Activated CD4-positive, alpha-beta T cell treated with anti-CD3 and anti-CD28 coated beads, Interleukin-2, amount 50 U/mL, for 24 hours (primary cell): ENCODE measurements at regions not wholly inside any gene's neighbourhood (a gene's known extent, or its start where the extent isn't known, plus 50 kb on each side); places are given as distances from the start of the nearest gene placed in this dataset.
"Not testable (repeated sequence)": the region's sequence is repeated elsewhere in the genome, so short reads cannot be mapped to it uniquely, and the experiment has no call there.

Source experiments
- DNase-seq, 2 donors: peaks; one replicate each; pipeline ENCODE4 v3.0.0-alpha.2; 2020; ENCODE audit warnings: low read depth in 1 of 2, low spot score in 1 of 2

DNA sequence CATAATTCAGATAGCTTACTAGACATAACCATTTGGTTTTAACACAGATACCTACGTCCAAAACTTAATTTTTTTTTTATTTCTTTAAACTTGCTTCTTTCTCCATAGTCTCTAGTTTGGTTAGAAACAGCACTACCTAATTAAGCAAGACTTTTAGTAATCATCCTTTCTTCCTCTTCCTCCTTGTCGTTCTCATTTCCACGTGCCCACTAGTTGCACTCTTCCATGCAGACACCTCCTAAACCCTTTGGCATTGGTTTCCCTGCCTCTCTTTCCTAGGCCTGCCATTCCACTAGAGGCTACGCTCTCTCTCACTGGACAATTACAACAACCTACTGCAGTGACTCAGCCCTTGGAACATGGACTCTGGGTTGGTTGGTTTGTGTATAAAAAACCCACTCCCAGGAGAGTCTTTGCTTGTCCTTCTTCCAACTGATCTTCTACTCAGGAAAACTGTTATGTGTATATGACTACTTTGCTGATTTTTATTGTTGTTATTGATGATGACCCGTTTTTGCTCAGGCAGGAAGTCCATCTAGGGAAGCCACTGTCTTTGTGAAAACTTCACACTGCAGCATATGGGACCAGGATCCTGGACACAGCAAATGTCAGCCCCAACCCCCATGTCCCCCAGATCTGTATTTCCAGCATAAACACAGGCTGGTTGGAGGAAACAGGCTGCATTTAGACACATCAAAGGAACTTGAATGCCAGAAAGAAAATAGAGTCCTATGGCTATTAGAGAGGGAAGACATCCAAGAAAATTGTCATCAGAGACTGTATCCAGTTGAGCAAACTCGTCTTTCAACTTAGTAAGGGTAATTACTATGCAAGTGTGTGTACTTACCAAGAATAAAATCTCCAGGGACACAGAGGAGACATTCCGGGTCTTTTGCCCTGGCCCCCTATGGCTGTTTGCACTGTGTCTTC, 503.2 kb downstream of the GADD45G start:
- DNase-seq, result no peak

DNA sequence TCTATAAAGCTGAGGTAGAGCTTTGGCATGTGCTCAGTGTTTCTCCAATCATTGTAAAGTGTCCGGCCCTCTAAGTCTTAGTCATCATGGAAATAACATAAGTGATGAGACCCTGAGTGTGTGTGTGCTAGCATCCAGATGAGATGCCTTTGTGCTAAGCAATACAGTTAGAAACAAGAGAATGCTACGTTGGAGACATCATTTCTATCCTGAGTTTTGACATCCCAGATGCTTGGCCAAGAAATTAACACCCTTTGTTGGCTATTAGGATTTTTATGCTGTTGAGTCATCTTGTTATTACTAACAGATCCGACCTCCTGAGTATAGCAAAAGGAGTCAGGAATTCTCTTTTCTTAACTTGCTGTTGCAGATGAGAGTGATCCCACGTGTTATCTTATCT, 508.0 kb downstream of the GADD45G start:
- no peak for DNase-seq

DNA sequence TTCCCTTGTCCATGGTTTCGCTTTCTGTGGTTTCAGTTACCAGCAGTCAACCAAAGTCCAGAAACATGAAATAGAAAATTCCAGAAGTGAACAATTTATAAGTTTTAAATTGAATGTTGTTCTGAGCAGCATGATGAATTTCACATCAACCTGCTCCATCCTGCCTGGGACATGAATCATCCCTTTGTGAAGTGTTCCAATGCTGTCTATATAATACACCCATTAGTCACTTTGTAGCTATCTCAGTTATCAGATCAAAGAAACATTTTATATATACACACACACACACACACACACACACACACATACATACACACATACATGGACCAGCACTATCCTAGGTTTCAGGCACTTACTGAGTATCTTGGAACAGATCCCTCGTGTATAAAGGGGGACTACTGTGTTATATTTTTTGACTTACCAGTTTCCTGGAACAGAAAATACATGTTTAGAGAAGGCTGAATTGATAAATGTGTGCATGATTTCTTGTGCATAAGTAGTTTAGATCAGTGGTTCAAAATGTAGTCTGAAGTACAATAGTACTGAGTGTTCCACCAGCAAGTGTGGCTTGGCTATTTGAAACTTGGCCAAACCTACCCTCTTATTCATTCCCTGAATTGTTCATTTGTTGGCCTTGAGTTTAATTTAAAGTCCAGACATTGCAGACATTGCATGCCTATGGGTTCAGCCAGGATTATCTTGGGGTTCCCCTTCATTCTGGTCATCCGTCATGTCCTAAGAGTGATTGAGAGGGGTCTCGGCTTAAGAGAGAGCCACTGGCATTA, 510.0 kb downstream of the GADD45G start:
- DNase-seq, result no peak

DNA sequence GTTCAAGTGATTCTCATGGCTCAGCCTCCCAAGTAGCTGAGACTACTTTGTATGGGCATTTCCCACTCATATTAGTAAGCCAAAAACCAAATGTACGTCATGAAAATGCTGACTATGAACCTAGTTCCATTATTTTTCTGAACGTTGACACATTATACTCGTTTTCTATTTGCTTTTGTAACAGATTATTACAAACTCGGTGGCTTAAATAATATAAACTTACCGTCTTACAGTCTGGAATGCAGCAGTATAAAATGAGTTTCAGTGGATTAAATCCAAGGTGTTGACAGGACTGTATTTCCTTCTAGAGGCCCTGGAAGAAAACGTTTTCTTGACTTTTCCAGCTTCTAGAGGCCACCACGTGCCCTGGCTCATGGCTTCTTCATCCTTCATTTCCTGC, 517.0 kb downstream of the GADD45G start:
- no peak for DNase-seq

DNA sequence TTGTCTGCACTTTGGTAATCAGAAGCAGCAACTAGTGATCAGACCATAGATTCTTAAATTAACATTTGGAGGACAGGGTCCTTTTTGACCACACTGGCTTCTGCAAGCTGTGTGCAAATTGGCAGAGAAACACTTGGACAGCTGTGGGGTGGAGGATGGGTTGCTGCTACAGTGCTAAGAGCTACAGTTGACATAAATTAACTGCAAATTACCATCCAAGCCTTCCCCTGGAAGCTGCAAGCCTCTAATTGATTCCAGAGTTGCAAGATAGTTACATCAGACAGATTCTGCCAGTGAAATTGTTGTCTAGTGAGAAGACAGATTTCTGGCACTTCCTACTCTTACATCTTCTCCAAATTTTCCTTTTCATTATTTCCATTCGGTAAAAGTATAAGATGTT, 517.7 kb downstream of the DIRAS2 start:
- DNase-seq, result no peak

DNA sequence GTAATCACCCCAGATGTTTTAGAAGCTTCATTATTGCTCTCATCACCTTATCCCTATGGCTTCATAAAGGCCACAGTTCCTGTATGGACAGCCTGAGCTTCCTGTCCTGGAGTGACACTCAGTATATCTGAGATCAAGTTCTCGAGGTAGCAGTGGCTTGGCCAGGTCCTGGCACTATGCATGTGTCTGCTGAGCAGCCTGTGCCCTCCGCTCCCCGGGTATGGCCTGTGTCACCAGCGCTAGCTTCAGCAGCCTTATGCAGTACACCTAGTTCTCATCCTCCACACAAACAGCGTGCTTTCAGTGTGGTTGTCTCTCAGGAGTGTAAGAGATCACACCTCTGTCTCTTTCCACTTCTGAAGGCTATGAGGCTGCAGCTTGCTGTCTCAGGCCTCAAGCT, 514.7 kb downstream of the DIRAS2 start:
- no peak for DNase-seq

DNA sequence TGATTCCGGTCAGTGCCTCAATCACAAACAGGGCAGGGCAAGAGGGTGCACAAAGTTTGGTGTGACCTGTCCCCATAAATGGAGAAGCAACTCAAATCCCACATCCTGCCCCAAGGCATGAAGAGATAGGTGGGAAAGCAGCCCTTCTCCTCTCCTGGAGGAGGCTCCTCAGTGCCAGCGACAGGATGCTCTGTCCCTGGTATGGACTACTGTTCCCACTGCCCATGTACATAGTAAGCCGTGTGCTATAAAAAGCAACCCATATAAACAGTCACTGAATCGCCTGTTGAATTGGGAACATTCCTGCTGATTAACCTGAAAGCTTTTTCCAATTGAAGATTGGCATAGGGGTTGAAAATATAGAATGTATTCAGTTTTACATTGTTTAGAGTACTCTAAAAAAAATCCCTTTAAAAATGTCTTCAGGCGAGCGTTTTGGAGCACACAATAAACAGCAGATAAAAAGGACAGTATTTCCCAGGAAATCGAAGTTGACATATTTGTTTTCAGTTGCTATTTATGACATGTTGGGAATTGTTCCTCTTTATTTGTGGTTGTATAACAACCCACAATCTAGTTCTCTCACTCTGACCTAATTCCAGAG, 513.9 kb downstream of the DIRAS2 start:
- no peak for DNase-seq

DNA sequence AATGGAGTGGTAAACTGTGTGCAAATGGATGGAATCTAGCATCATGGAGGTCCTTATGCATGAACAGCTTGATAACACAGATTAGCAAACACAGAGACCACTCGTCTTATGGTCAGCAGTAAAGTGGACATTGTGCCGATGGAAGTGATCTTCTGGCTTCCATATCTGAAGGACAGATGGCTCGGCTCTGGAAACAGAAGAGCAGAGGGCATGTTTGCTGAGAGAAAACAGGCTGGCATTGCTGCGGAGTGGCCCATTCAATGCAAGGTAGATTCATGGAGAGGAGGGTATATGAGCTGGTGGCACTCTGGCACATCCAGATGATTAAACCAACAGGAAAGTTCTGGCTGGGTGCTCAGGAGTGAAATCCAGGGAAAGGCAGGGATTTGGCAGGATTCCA, 513.2 kb downstream of the DIRAS2 start:
- DNase-seq, result no peak

DNA sequence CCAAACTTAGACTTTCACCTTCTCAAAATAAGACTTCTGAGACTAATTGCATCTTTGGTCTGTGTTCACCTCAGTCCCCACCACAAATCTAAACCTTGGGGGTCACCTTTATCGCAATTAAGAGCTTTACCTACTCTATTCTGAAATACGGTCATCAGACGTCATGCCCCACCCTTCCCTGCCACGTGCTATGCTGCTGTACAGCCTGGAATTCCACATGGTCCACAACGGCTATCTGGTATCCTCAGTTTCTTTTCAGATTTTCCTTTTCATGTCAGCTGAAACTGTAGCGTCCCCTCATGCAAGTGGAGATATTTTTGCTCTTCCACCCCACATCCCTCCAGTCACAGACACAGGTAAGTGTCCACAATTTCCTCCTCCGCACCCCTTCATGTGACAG, 511.1 kb downstream of the DIRAS2 start:
- no peak for DNase-seq

DNA sequence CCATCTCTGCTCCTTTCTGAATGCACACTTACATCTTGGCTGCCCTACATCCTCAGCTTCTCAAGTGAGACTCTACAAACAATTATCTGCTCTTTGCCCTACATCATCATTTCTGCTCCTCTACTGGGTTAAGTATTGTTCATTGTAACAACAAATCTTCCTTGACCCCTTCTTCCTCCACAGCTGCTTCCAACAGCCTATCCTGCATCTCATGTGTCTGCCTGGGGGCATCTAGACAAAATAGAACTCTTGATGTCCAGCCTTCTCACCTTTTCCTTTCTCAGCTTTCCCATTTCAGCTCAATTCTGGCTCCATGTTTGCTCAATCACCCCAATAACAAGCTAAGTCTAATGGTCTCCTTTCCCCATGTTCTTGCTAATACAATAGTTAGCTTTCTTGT, 509.8 kb downstream of the DIRAS2 start:
- no peak for DNase-seq

DNA sequence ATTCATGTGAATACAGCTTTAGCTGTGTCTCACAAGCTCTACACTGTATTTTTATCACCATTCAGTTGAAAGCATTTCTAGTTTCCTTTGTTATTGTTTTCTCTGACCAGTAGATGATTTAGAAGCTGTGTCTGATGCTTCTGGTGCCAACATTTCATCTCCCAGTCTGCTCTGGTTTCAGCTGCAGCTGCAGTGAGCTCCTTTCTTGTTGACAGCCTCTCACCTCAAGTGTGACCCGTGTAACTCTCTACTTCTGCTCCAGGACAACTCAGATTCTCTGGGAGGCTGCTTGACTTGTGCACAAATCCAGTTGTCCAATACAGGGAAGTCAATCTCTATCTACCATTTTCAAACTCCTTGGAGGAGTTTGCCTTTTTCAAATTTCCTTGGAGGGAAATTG, 504.8 kb downstream of the DIRAS2 start:
- DNase-seq, result no peak

DNA sequence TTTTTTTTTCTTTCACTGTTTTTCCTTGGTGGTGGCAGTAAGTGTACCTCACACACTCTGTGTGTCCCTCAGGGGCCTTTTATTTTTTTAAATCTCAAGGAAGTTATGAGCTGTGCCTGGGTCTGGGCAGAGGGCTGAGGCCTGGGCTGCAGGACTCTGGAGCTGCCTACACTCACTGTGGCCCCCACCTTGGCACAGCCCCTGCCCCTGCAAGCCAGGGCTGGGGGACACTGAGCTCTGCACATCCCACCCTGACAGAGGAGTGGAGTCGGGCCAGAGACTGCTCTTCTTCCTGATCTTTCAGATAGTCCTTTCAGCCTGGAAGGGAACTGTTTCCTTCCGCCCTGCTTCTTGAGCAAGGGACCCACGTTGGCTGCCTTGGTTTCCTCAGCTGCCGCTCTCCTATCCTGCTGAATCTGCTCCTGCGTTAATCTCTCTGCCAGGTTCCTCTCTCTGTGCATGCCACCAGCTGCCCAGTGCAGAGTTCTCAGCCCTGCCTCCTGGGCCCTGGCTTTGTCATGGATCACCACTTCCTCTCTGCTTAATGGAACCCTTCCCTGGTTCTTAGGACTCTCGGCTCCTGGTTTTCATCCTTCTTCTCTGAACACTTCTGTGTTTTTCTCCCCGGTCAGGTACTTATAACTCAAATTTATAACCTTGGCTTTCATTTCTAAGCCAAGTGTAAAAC, 502.3 kb downstream of the DIRAS2 start:
- no peak for DNase-seq

DNA sequence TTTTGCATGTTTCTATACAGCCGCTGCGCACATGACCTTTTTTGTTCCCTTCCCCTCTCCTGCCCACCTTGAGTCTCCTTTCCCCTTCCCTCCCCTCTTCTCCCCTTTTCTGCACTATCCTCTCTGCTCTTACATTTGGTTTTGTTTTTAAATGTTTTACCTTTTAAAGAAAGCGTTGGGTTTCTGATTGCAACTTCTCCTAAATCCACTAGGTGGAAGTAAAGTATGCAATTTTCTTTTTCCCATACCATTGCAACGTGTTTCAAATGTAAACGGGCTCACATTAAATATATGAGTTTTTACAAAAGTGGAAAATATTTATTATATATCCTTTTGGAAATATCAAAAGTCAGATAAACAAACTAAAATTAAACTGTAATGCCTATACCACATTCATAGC, 500.9 kb downstream of the DIRAS2 start:
- no peak for DNase-seq

DNA sequence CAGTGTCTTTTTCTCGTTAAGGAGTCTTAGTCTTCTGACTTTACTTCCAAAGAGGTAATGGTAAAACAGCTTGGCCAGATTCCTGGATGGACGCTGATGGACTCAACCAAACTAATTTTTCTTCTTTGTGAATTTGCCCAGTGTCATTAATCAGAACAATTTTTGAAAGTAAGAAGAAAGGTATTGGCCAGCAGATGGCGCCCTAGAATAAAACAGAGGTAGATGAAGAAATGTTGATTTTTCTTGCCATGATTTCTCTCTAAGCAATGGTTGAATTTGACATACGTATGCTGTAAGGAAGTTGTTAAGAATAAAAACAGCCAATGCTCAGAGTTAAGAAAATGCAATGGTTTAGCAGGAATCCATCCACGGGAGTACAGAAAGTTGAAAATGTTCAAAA, 500.0 kb downstream of the DIRAS2 start:
- peak; percentile 8 to 53 for DNase-seq

DNA sequence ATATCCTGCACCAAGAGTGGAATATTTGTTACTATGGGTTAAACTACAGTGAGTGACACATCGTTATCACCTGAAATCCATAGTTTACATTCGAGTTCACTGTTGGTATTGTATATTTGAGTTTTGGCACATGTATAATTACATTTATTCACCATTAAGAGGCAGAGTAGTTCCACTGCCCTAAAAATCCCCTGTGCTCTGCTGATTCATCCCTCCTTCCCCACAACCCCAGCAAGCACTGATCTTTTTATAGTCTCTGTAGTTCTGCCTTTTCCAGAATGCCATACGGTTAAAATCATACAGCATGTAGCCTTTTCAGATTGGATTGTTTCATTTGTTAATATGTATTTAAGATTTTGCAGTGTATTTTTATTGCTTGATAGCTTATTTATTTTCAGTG, 495.2 kb downstream of the DIRAS2 start:
- no peak for DNase-seq

DNA sequence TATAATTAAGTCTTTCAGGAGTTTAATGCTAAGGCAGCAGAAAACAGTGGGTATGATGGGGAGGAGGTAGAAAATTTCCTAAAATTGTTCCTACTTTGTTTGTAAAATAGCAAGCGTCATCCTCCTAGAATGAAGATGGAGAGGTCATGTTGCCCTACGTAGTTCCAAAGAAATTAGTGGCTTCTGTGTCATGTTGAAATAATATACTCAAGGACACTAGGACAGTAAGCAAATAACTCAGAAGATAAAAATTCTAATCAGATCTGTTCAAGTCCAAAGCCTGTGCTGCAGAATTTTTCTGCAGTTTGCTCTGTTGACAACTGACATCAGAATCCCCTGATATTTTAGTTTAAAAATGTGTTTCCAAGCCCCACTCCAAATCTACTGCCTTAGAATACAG, 486.3 kb downstream of the DIRAS2 start:
- no peak for DNase-seq

DNA sequence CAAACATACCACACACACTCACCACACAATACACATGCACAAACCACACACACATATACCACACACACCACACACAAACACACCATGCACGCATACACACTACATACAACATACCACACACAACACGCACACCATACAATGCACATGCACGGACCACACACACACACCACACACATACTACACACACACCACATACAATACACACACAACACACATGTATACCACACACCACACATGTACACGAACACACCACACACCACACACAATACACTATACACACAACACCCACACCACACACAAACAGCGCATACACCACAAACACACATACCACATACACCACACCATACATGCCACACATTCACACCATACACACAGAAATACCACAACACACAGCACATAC, 480.3 kb downstream of the DIRAS2 start:
- DNase-seq, result no peak

DNA sequence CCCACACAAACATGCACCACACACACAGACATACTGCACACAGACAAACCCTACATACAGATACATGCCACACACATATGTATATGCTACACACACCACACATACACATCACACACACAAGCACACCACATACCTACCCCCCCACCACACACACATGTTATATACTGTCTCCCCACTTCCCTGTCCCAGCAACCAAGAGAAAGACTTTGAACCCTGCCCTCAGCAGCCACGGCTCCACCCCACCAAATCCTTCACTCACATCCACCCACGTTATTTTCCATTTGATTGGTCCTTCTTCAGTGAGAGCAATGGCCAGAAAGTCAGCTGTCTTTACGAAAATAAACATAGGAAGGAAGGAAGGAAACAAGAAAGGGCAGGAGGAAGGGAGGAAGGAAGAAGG, 479.8 kb downstream of the DIRAS2 start:
- no peak for DNase-seq

DNA sequence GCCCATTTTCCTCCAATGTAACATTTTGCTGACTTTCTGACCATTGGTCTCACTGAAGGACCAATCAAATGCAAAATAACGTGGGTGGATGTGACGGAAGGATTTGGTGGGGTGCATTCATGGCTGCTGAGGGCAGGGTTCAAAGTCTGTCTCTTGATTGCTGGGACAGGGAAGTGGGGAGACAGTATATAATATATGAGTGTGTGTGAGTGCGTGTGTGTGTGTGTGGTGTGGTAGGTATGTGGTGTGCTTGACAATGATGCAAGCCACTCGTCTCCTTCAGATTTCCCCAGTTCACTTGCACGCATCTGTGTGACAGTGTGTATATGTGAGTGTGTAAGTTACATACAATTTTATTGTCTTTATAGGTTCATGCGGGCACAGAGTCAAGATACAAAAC, 477.3 kb downstream of the DIRAS2 start:
- DNase-seq, result no peak

DNA sequence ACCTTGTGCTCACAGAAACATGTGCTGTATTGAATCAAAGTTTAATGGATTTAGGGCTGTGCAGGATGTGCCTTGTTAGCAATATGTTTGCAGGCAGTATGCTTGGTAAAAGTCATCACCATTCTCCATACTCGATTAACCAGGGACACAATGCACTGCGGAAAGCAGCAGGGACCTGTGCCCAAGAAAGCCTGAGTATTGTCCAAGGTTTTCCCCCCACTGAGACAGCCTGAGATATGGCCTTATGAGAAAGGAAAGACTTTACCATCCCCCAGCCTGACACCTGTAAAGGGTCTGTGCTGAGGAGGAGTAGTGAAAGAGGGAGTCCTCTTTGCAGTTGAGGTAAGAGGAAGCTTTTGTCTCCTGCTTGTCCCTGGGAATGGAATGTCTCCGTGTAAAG, 476.2 kb downstream of the DIRAS2 start:
- not testable (repeated sequence) for DNase-seq

DNA sequence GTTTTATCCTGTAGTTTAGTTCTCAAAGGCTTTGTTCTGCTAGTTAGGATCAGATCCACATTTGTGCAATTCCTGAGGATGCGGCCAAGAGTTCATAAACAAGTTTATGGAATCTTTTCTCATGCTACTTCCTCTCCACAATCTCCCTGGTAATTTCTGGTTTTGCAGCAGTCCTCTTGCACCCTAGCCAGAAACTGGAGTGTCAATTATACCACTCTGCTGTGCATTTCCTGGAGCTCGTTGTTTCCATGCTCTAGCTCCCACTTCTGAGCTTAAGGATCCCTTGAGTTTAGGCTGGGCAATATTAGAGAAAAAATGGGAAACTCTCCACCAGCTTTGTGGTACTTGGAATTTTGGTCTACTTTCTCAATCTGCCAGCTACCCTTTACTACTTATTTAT, 474.7 kb downstream of the DIRAS2 start:
- no peak for DNase-seq
